ENCODE measurements at regions not wholly inside any gene's neighbourhood (a gene's known extent, or its start where the extent isn't known, plus 50 kb on each side); places are given as distances from the start of the nearest gene placed in this dataset.

DNA sequence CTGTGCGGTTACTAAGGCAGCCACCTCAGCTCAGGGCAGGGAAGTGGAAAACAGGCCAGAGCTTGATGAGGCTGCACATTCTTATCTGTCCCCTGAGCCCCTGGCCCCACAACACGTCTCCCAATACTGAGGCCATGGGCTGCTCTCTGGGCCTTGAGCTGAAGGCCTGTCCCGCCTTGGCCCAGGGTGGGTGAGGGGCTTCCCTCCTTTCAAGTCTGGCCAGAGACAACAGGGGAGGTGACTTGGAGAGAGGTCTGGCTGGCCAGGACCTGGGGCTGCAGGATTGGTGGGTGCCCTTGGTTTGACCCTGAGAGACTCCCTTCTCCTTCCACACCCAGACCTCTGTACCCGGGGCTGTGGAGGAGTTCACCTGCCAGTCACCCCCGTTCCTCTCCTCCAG is 563.8 kb downstream of the PTPRU start:
- no peak for TF ChIP-seq EZH2 (IDR thresholded peaks at IDR 0.05)
- TF ChIP-seq, protein P1, sequence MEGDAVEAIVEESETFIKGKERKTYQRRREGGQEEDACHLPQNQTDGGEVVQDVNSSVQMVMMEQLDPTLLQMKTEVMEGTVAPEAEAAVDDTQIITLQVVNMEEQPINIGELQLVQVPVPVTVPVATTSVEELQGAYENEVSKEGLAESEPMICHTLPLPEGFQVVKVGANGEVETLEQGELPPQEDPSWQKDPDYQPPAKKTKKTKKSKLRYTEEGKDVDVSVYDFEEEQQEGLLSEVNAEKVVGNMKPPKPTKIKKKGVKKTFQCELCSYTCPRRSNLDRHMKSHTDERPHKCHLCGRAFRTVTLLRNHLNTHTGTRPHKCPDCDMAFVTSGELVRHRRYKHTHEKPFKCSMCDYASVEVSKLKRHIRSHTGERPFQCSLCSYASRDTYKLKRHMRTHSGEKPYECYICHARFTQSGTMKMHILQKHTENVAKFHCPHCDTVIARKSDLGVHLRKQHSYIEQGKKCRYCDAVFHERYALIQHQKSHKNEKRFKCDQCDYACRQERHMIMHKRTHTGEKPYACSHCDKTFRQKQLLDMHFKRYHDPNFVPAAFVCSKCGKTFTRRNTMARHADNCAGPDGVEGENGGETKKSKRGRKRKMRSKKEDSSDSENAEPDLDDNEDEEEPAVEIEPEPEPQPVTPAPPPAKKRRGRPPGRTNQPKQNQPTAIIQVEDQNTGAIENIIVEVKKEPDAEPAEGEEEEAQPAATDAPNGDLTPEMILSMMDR (IDR thresholded peaks at IDR 0.05): no peak
- TF ChIP-seq EZH2phosphoT487 (IDR thresholded peaks at IDR 0.05): no peak

All from neural progenitor cell (in vitro differentiated cells).